IMR-90 (cell line): ENCODE measurements at regions not wholly inside any gene's neighbourhood (a gene's known extent, or its start where the extent isn't known, plus 50 kb on each side); places are given as distances from the start of the nearest gene placed in this dataset.

ENCODE experiments used
- ATAC-seq: fragments of 200-7000 bp; cut with Tn5 transposase; 2 replicates; pipeline ENCODE4 v1.9.1; 2020; ENCODE audit warnings: low read depth, mild to moderate bottlenecking, moderate library complexity
- BruUV-seq: library from RNA; stranded (reverse); fragments of 400-500 nt; replicated peaks from 2 replicates; lab custom pipeline; 2021; lab: Mats Ljungman, UMichigan
- CTCF ChIA-PET: fragments of 300-600 bp; formaldehyde crosslinking; extraction: SDS; loops from one replicate; lab custom pipeline; 2021; ENCODE audit warnings: antibody characterized with exemption; lab: Yijun Ruan, JAX
- POLR2A ChIA-PET: fragments of 300-600 bp; sonication (Branson Sonifier 250); formaldehyde crosslinking; loops from one replicate; lab custom pipeline; 2022; ENCODE audit warnings: antibody characterized with exemption; ENCODE audit not compliant: unreplicated experiment; lab: Charles Lee
- DNase-seq: peaks from one replicate; pipeline ENCODE4 v3.0.0; 2013
- H2AFZ ChIP-seq: replicated peaks from 2 replicates; pipeline ENCODE3; 2013; ENCODE audit warnings: low read length, mild to moderate bottlenecking; ENCODE audit not compliant: poor library complexity
- H2AK5ac ChIP-seq: 2 replicates; pipeline ENCODE4 v1.6.1; 2013; ENCODE audit warnings: low read depth, low read length, inconsistent platforms
- H2AK9ac ChIP-seq: replicated peaks from 2 replicates; pipeline ENCODE3; 2013; ENCODE audit warnings: mild to moderate bottlenecking, low read depth, low read length, moderate library complexity; ENCODE audit not compliant: poor library complexity
- H2BK120ac ChIP-seq: 2 replicates; pipeline ENCODE4 v1.6.1; 2013; ENCODE audit warnings: low read depth, low read length, inconsistent platforms
- H2BK15ac ChIP-seq: 3 replicates; pipeline ENCODE4 v1.6.1; 2013; ENCODE audit warnings: low read depth, low read length, inconsistent platforms
- H2BK20ac ChIP-seq: 2 replicates; pipeline ENCODE4 v1.6.1; 2013; ENCODE audit warnings: low read depth, mild to moderate bottlenecking, inconsistent platforms, low read length, moderate library complexity
- H2BK5ac ChIP-seq: 2 replicates; pipeline ENCODE4 v1.6.1; 2013; ENCODE audit warnings: mild to moderate bottlenecking, low read depth, low read length, inconsistent platforms; ENCODE audit not compliant: poor library complexity, severe bottlenecking
- H3K14ac ChIP-seq: replicated peaks from 2 replicates; pipeline ENCODE4 v1.6.1; 2013; ENCODE audit warnings: low read depth, low read length, inconsistent platforms
- H3K18ac ChIP-seq: 2 replicates; pipeline ENCODE4 v1.6.1; 2013; ENCODE audit warnings: low read depth, low read length, control low read depth
- H3K23ac ChIP-seq: 2 replicates; pipeline ENCODE4 v1.6.1; 2013; ENCODE audit warnings: low read depth, low read length, inconsistent platforms
- H3K27ac ChIP-seq: 2 replicates; pipeline ENCODE4 v1.5.1; 2013; ENCODE audit warnings: mild to moderate bottlenecking, control low read depth, low read length; ENCODE audit not compliant: insufficient read depth
- H3K27me3 ChIP-seq: 2 replicates; pipeline ENCODE4 v1.6.1; 2013; ENCODE audit warnings: low read length; ENCODE audit not compliant: control insufficient read depth, insufficient read depth
- H3K36me3 ChIP-seq: 2 replicates; pipeline ENCODE4 v1.6.1; 2013; ENCODE audit warnings: low read length, mixed read lengths; ENCODE audit not compliant: control insufficient read depth, insufficient read depth
- H3K4ac ChIP-seq: 2 replicates; pipeline ENCODE4 v1.6.1; 2013; ENCODE audit warnings: low read depth, low read length, inconsistent platforms
- H3K4me1 ChIP-seq: 2 replicates; pipeline ENCODE4 v1.6.1; 2013; ENCODE audit warnings: low read length, mixed read lengths; ENCODE audit not compliant: control insufficient read depth, insufficient read depth
- H3K4me2 ChIP-seq: 2 replicates; pipeline ENCODE4 v1.6.1; 2013; ENCODE audit warnings: low read depth, mild to moderate bottlenecking, control low read depth, low read length, moderate library complexity
- H3K4me3 ChIP-seq: 2 replicates; pipeline ENCODE4 v1.5.1; 2013; ENCODE audit warnings: low read depth, mild to moderate bottlenecking, control low read depth, low read length, moderate library complexity; ENCODE audit not compliant: insufficient read depth
- H3K56ac ChIP-seq: 2 replicates; pipeline ENCODE4 v1.6.1; 2013; ENCODE audit warnings: low read length, inconsistent platforms; ENCODE audit not compliant: insufficient read depth; ENCODE audit errors: extremely low read depth
- H3K79me1 ChIP-seq, 2 experiments: 2 replicates each; pipeline ENCODE4 v1.6.1; 2013; ENCODE audit warnings: low read length in 2 of 2, inconsistent platforms in 1 of 2, low read depth in 1 of 2
- H3K9ac ChIP-seq: 2 replicates; pipeline ENCODE4 v1.6.1; 2013; ENCODE audit warnings: low read depth, low read length, control low read depth
- H3K9me1 ChIP-seq: 2 replicates; pipeline ENCODE4 v1.6.1; 2013; ENCODE audit warnings: low read length, inconsistent platforms; ENCODE audit not compliant: insufficient read depth
- H3K9me3 ChIP-seq: 2 replicates; pipeline ENCODE4 v1.6.1; 2013; ENCODE audit warnings: low read length; ENCODE audit not compliant: control insufficient read depth, insufficient read depth
- H4K20me1 ChIP-seq: 2 replicates; pipeline ENCODE4 v1.6.1; 2013; ENCODE audit warnings: low read length, inconsistent platforms; ENCODE audit not compliant: insufficient read depth
- H4K5ac ChIP-seq: 2 replicates; pipeline ENCODE4 v1.6.1; 2013; ENCODE audit warnings: mild to moderate bottlenecking, low read depth, low read length, control low read depth
- H4K8ac ChIP-seq, 2 experiments: 2 replicates each; pipeline ENCODE4 v1.6.1; 2013; ENCODE audit warnings: low read depth in 2 of 2, low read length in 2 of 2, control low read depth in 1 of 2, inconsistent platforms in 1 of 2
- H4K91ac ChIP-seq: 2 replicates; pipeline ENCODE4 v1.6.1; 2013; ENCODE audit warnings: low read depth, low read length, inconsistent platforms; ENCODE audit not compliant: insufficient read depth
- CEBPB ChIP-seq: IDR thresholded peaks from 2 replicates; pipeline ENCODE4 v1.6.1; 2012; ENCODE audit warnings: low read depth, low read length, improper control_type of control experiment
- MAFK ChIP-seq: IDR thresholded peaks from 2 replicates; pipeline ENCODE4 v1.6.1; 2012; ENCODE audit warnings: low read depth, low read length, improper control_type of control experiment
- WGBS, 2 experiments: methylation state at CpG; one replicate each; pipeline versions ENCODE4 v1.1.5 to v1.1.7; 2013; ENCODE audit warnings: missing lambda C conversion rate in 2 of 2; ENCODE audit not compliant: insufficient read length in 1 of 2; ENCODE audit errors: extremely low coverage in 2 of 2; 5-methylcytosine and 5-hydroxymethylcytosine counted together
- dilution Hi-C: fragments of 300-500 bp; cut with HindIII; formaldehyde crosslinking; loops from one replicate; pipeline ENCODE4 v1.14.3; 2018; ENCODE audit warnings: low sequenced_read_pairs; ENCODE audit not compliant: unreplicated experiment
- in situ Hi-C: fragments of 300-500 bp; cut with MboI; formaldehyde crosslinking; loops from 3 replicates; pipeline ENCODE4 v1.14.3; 2019; ENCODE audit warnings: low sequenced_read_pairs, inconsistent platforms, mixed read lengths
- intact Hi-C: fragments of 100-400 bp; cut with micrococcal nuclease; formaldehyde crosslinking; loops from 2 replicates; pipeline ENCODE4 v1.10.0; 2022

DNA sequence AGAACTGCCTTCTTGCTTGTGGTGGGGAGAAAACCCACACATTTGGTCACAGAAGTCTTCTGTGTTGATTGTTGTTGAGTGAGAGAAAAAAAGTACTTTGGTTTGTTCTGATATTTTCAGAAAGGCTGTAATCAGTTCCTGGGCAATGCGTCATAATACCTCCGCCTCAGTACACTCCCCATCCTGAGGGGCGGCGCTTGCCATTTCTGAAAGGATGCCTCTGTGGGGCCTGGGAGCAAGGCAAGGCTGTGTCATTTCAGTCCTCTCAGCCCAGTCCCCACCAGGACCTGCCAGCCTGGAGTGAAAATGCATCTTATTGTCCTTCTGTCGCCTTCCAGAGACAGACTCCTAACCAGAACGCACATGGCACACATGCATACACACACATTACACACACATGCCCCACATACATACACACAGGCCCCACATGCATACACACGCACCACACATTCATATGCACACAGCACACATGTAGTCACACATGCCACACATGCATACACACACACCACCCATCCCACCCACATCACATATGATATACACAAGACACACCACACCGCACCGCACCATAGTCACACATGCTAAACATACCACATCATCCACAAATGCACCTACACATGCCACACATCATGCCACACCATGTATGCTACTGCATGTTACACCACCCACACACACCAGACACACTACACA lies 90.0 kb downstream of the CXCL12 start:
- H3K9ac ChIP-seq: no peak overlapping the region
- H3K9me3 ChIP-seq: no peaks in the 10 kb centered on the region
- H3K4me2 ChIP-seq: no peak overlapping the region
- peak overlapping the region; percentile 82; the same call in 1 of the 2 replicates for H4K5ac ChIP-seq
- H2AK5ac ChIP-seq: peak overlapping the region; percentile 79
- DNase-seq (no peak), ATAC-seq (no peak)
- peaks cover 12% of the 10 kb centered on the region for H3K4me1 ChIP-seq
- H3K18ac ChIP-seq: peak overlapping the region; percentile 88
- H4K20me1 ChIP-seq: no peaks in the 10 kb centered on the region
- no peak overlapping the region for H3K4me3 ChIP-seq
- BruUV-seq: no TSS peak
- H3K27ac ChIP-seq: peak overlapping the region; percentile 86; the same call in 1 of the 2 replicates
- H3K4ac ChIP-seq: peak overlapping the region; percentile 59
- peak overlapping the region; percentile 87 for H4K91ac ChIP-seq
- intact Hi-C loops (no loop called here), in situ Hi-C loops (no loop called here), dilution Hi-C loops (no loop called here)
- H4K8ac ChIP-seq: peak overlapping the region in 1 of 2 experiments; percentile 32; a peak in 2 of 4 replicates
- peak overlapping the region; percentile 85 for H2BK120ac ChIP-seq
- CTCF ChIA-PET: no interaction called here
- TF ChIP-seq CEBPB: no peak
- no peak for TF ChIP-seq MAFK
- H3K23ac ChIP-seq: 0 out of 2 replicates have a peak overlapping the region, but pooled peaks have one; percentile 7
- no peak overlapping the region for H3K56ac ChIP-seq
- POLR2A ChIA-PET: no interaction called here
- H3K79me1 ChIP-seq: no peaks in the 10 kb centered on the region
- peak overlapping the region; percentile 26 for H2BK5ac ChIP-seq
- H3K36me3 ChIP-seq: no peaks in the 10 kb centered on the region
- peak overlapping the region; percentile 68; the same call in 2 of the 3 replicates for H2BK15ac ChIP-seq
- H3K27me3 ChIP-seq: no peaks in the 10 kb centered on the region
- peak overlapping the region; percentile 72 for H3K14ac ChIP-seq
- peak overlapping the region; percentile 24 for H2AFZ ChIP-seq
- 100% methylated on average over 3 of the region's 9 CpGs; no CpG with 5 or more reads in 1 of the 2 experiments for WGBS, 2 experiments
- H3K9me1 ChIP-seq: peaks cover 14% of the 10 kb centered on the region
- peak overlapping the region; percentile 80 for H2BK20ac ChIP-seq
- H2AK9ac ChIP-seq: no peak overlapping the region
